Stimulated activated CD4-positive, alpha-beta T cell treated with anti-CD3 and anti-CD28 coated beads, Interleukin-1b, Interleukin-23, amount 100 ng/mL, for 4 hours (primary cell): ENCODE measurements at regions not wholly inside any gene's neighbourhood (a gene's known extent, or its start where the extent isn't known, plus 50 kb on each side); places are given as distances from the start of the nearest gene placed in this dataset.
"Not testable (repeated sequence)": the region's sequence is repeated elsewhere in the genome, so short reads cannot be mapped to it uniquely, and the experiment has no call there.

Experiments used
- DNase-seq, 2 donors: peaks; one replicate each; pipeline ENCODE4 v3.0.0-alpha.2; 2020; ENCODE audit warnings: low read depth in 2 of 2

GRCh38 chr13:76350399-76350798 lies 535.8 kb downstream of the KCTD12 start:
- DNase-seq: no peak

DNA sequence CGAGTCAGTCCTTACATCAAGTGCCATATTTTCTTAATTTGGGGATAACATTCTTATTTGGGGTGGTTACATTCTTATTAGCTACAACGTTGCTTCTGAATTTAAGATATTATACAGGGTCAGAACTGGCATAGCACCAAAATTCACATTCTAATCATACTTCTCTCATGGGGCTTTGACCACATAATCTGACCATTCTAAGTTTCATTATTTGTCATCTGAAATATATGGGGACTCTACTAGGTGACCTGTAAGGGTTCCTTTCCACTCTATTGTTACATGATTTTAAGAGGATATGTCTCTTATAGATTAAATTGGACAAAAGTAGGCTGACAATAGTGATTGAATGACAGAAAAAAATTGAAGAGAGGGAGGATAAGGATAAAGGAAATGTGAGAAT lies 536.5 kb downstream of the KCTD12 start:
- DNase-seq: no peak

GRCh38 chr13:76339649-76340048 lies 546.6 kb downstream of the KCTD12 start:
- DNase-seq: no peak

GRCh38 chr13:76338003-76338402 lies 548.2 kb downstream of the KCTD12 start:
- no peak for DNase-seq

- DNase-seq: no peak
These were observed 549.0 kb downstream of the KCTD12 start for GRCh38 chr13:76336889-76337844.

GRCh38 chr13:76335463-76335862 lies 550.7 kb downstream of the KCTD12 start:
- DNase-seq: no peak

- no peak for DNase-seq
These were observed 554.1 kb downstream of the KCTD12 start for GRCh38 chr13:76331943-76332712.

DNA sequence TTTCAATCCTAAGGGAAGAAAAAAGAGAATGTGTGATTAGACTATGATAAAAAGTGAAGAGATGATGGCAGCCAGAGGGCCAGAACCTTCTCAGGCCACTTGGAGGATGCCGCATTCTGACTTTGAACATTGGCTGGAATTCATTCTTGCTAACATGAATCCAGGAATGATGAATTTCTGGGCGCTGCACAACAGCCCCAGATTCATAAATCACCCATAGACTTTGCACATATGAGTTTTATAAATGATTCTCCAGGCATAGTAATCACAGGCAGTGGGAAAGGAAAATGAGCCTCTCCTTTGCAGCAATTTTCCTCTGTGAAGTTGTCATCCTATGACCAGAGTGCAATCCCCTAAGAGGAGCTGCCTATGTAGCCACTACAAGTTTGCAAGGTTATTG lies 555.4 kb downstream of the KCTD12 start:
- no peak for DNase-seq

DNA sequence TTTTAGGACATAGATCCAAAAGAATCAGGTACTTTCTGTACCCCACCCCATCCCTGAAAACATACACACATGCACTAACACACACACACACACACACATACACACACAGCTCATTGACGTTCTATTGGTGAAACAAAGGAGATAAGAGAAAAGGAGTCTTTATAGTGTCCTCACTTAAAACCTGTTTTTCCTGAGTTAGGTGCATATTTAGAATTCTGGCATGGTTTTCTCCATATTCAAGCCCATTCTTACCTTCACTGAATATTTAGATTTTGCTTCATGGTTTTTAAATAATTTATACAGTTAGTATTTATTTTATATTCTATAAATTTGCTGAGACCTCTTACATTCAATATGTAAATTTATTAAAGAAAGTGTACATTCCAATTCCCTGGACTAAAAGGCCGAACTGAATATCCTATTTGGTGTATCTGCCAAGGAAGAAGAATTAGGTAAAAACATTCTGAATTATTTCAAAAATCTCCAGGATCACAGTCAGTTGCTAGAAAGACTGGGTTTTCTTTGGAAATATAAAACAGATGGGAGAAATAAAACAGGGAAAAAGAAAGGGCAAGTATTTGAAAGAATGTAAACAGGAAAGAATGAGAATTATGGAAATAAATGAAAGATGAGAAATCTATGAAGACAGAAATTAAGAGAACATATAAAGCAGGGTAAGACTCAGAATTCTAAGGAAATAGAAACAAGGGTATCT lies 556.2 kb downstream of the KCTD12 start:
- no peak for DNase-seq

GRCh38 chr13:76329004-76329403 lies 557.2 kb downstream of the KCTD12 start:
- no peak for DNase-seq

DNA sequence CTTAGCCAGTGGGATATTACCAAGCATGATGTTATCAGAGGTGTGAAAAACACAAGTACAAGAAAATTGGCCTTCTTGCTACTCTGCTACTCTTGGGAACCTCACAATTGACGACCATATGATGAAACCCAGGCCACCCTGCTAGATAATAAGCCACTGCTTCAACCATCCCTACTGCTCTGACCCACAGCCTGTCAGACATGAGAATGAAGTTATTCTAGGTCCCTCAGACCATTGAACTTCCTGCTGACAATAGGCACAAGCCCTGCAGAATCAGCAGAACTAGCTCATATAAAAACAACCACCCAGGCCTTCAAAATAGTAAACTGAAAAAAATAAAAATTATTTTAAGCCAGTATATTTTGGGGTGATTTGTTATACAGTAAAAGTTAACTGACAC lies 559.9 kb downstream of the KCTD12 start:
- DNase-seq: no peak

- DNase-seq: no peak
These were observed 566.3 kb downstream of the KCTD12 start for GRCh38 chr13:76319921-76320320.

DNA sequence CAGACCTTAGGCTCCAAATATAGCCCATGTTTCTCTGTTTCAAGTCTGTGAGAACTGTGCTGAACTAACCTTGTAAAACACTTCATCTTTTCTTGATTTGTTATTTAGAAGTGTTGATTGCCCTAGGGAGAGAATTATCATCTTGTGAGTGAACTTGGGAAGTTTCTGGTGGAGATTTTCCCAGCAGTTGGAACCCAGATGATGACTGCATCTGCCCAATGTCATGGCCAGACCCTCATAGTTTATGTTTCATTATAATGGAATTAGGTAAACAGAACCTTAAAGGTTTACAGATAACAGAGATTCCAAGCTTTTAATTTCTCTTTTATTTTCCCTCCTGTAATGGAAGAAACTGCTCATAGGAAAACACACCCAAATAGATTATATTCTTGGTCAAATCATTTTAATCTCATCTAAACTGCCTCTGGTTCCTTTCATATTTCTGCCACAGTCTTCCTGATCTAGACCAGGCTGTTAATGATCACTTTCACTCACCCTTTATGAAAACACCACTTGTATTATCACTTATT lies 569.1 kb downstream of the KCTD12 start:
- no peak for DNase-seq

DNA sequence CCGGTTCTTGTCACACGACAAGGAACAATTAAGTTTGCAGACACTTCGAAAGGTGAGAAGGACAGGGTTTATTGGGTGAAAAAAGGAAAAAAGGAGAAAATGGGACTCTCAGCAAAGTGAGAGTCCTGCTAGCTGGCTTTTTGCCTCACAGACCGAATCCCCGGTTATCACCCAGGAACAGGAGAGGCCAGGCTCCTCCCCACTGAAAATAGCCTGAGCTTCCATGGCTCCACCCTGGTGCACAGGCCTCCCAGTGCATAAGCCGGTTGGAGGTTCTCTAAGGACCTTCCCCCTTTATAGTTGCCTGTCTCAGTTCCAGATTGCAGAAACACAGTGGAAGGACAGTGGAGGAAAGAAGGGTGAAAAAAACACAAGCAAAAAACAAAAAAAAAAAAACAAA lies 571.7 kb downstream of the KCTD12 start:
- DNase-seq: no peak

GRCh38 chr13:76307142-76307541 lies 579.1 kb downstream of the KCTD12 start:
- no peak for DNase-seq

- DNase-seq: no peak
These were observed 585.5 kb downstream of the KCTD12 start for GRCh38 chr13:76300688-76301087.

- DNase-seq: no peak
These were observed 588.9 kb downstream of the KCTD12 start for GRCh38 chr13:76297331-76297730.

GRCh38 chr13:76296751-76297150 lies 589.5 kb downstream of the KCTD12 start:
- DNase-seq: no peak

DNA sequence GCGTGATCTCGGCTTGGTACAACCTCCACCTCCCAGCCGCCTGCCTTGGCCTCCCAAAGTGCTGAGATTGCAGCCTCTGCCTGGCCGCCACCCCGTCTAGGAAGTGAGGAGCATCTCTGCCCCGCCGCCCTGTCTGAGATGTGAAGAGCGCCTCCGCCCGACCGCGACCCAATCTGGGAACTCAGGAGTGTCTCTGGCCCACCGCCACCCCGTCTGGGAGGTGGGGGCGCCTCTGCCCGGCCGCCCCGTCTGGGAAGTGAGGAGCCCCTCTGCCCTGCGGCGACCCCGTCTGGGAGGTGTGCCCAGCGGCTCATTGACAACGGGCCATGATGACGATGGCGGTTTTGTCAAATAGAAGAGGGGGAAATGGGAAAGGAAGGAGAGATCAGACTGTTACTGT lies 591.2 kb downstream of the KCTD12 start:
- not testable (repeated sequence) for DNase-seq

DNA sequence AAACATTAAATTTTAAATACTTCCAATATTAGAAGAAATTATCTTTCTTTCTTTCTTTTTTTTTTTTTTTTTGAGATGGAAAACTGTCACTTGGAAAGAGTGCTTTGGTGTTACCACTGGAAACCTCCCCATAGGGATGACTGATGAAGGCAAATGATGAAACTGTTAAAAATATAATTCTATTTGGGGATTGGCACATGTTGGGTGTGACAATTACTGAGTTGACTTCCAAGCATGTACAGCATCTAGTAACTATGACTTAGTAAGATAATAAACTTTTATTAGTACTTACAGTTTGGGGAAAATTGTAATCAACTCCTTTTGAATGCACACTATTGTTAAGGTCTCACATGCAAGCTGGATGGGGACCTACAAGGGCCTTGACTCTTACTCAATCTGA lies 592.5 kb downstream of the KCTD12 start:
- DNase-seq: no peak

DNA sequence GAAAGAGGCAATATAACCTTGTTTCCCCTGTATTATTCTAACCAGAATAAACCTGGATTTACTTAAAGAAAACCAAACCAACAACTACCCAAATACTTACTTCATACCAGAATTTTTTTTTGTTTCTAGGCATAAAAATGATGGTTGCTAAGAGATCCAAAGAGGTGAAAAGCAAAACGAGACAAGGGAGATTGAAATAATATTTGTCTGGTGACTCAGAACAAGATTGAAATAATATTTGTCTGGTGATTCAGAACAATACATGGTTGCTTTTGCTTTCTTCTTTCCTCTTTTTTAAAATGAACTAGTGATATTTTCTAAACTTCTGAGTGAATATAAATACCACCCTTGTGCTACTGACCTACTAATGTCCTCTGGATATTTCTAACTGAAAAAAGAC lies 592.9 kb downstream of the KCTD12 start:
- DNase-seq: no peak

- DNase-seq: no peak
These were observed 593.5 kb downstream of the KCTD12 start for GRCh38 chr13:76292726-76293125.
